ENCODE measurements at regions not wholly inside any gene's neighbourhood (a gene's known extent, or its start where the extent isn't known, plus 50 kb on each side); places are given as distances from the start of the nearest gene placed in this dataset.

DNA sequence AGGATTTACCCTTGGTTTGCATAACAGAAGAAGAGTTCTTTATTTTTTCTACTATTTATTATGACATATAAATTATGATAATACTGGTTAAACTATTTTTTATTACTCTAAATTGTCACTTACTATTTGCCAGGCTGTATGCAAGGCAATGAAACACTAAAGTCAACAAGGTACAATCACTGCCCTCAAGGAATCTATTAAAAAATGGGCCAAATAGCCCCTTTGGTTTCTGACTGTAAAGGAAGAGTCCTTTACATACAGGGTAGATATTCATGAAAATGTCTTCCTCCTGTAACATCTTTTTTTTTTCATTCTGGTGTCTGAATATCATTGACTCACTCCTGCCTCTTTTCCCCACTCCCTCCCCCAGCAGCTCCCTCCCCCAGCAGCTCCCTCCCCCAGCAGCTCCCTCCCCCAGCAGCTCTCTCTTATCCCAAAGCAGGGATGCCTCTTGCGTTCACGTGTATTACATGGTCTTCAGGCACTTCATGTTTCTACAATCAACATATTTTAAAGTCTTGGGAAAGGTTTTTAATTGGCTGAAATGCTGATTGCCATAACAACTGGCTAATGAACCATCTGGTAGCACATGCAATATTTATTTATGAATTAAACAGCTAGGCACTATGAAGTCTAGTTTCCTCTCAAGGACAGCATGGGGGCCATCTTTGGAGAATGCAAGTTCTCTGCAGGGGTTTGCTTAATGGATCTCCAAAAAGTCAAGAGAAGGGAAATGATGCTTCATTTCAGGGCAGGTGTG, 400.4 kb upstream of the PLXNA2 start:
- TF ChIP-seq, protein P1, sequence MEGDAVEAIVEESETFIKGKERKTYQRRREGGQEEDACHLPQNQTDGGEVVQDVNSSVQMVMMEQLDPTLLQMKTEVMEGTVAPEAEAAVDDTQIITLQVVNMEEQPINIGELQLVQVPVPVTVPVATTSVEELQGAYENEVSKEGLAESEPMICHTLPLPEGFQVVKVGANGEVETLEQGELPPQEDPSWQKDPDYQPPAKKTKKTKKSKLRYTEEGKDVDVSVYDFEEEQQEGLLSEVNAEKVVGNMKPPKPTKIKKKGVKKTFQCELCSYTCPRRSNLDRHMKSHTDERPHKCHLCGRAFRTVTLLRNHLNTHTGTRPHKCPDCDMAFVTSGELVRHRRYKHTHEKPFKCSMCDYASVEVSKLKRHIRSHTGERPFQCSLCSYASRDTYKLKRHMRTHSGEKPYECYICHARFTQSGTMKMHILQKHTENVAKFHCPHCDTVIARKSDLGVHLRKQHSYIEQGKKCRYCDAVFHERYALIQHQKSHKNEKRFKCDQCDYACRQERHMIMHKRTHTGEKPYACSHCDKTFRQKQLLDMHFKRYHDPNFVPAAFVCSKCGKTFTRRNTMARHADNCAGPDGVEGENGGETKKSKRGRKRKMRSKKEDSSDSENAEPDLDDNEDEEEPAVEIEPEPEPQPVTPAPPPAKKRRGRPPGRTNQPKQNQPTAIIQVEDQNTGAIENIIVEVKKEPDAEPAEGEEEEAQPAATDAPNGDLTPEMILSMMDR (conservative IDR thresholded peaks at IDR 0.05; ENCODE audit: low read length), result no peak
- no peak for TF ChIP-seq EZH2phosphoT487 (IDR thresholded peaks at IDR 0.05; ENCODE audit: borderline replicate concordance)

Measured in Loucy (cell line).